NB4 (cell line): ENCODE measurements at regions not wholly inside any gene's neighbourhood (a gene's known extent, or its start where the extent isn't known, plus 50 kb on each side); places are given as distances from the start of the nearest gene placed in this dataset.

Experiments
- POLR2A ChIP-seq: IDR thresholded peaks from 2 replicates; pipeline ENCODE4 v1.6.1; 2011; ENCODE audit warnings: mild to moderate bottlenecking; ENCODE audit not compliant: insufficient read length; ENCODE audit errors: extremely low read depth
- TF ChIP-seq, protein P1 (sequence below): IDR thresholded peaks from one replicate; pipeline ENCODE4 v1.5.1; 2012; ENCODE audit warnings: low read depth, low read length

GRCh38 chr16:85463672-85464382, 149.3 kb upstream of the GSE1 start:
- TF ChIP-seq, protein P1, sequence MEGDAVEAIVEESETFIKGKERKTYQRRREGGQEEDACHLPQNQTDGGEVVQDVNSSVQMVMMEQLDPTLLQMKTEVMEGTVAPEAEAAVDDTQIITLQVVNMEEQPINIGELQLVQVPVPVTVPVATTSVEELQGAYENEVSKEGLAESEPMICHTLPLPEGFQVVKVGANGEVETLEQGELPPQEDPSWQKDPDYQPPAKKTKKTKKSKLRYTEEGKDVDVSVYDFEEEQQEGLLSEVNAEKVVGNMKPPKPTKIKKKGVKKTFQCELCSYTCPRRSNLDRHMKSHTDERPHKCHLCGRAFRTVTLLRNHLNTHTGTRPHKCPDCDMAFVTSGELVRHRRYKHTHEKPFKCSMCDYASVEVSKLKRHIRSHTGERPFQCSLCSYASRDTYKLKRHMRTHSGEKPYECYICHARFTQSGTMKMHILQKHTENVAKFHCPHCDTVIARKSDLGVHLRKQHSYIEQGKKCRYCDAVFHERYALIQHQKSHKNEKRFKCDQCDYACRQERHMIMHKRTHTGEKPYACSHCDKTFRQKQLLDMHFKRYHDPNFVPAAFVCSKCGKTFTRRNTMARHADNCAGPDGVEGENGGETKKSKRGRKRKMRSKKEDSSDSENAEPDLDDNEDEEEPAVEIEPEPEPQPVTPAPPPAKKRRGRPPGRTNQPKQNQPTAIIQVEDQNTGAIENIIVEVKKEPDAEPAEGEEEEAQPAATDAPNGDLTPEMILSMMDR, result no peak
- TF ChIP-seq POLR2A, result no peak
